NCI-H460 (cell line): ENCODE measurements at regions not wholly inside any gene's neighbourhood (a gene's known extent, or its start where the extent isn't known, plus 50 kb on each side); places are given as distances from the start of the nearest gene placed in this dataset.

Experiments
- DNase-seq: peaks from one replicate; pipeline ENCODE4 v3.0.0-alpha.2; 2016; ENCODE audit warnings: low read depth; ENCODE audit errors: extremely low read depth

- DNase-seq = no peak
These were observed 161.9 kb upstream of the WSCD2 start for GRCh38 chr12:107967170-107967569.

GRCh38 chr12:107973950-107974349 lies 155.1 kb upstream of the WSCD2 start:
- DNase-seq = no peak

GRCh38 chr12:107976331-107976730 lies 152.8 kb upstream of the WSCD2 start:
- DNase-seq = no peak

GRCh38 chr12:107978201-107978600 lies 150.9 kb upstream of the WSCD2 start:
- DNase-seq = no peak

- DNase-seq = no peak
These were observed 150.4 kb upstream of the WSCD2 start for GRCh38 chr12:107978641-107979040.

GRCh38 chr12:107983756-107984472 lies 145.2 kb upstream of the WSCD2 start:
- no peak for DNase-seq

GRCh38 chr12:107984973-107985372 lies 144.1 kb upstream of the WSCD2 start:
- no peak for DNase-seq

- DNase-seq = no peak
These were observed 142.9 kb upstream of the WSCD2 start for GRCh38 chr12:107986183-107986582.

- DNase-seq = peak; percentile 30
These were observed 138.8 kb upstream of the WSCD2 start for GRCh38 chr12:107990325-107990724.

GRCh38 chr12:107992029-107992428 lies 137.1 kb upstream of the WSCD2 start:
- no peak for DNase-seq

- DNase-seq = peak; percentile 40
These were observed 136.1 kb upstream of the WSCD2 start for GRCh38 chr12:107992870-107993451.

- DNase-seq = no peak
These were observed 130.2 kb upstream of the WSCD2 start for GRCh38 chr12:107998863-107999262.

GRCh38 chr12:108000111-108000510 lies 129.0 kb upstream of the WSCD2 start:
- DNase-seq = no peak

GRCh38 chr12:108004319-108004718 lies 124.8 kb upstream of the WSCD2 start:
- peak; percentile 9 for DNase-seq

GRCh38 chr12:108008163-108008905 lies 120.8 kb upstream of the WSCD2 start:
- no peak for DNase-seq

GRCh38 chr12:108009442-108010070 lies 119.5 kb upstream of the WSCD2 start:
- DNase-seq = no peak

GRCh38 chr12:108016022-108016564 lies 113.0 kb upstream of the WSCD2 start:
- DNase-seq = no peak

- DNase-seq = no peak
These were observed 111.5 kb upstream of the WSCD2 start for GRCh38 chr12:108017472-108018057.

- no peak for DNase-seq
These were observed 109.2 kb upstream of the WSCD2 start for GRCh38 chr12:108019862-108020261.

GRCh38 chr12:108021141-108021540 lies 107.9 kb upstream of the WSCD2 start:
- no peak for DNase-seq
